ENCODE measurements at regions not wholly inside any gene's neighbourhood (a gene's known extent, or its start where the extent isn't known, plus 50 kb on each side); places are given as distances from the start of the nearest gene placed in this dataset.
A peak's percentile ranks its signal among the peaks of the same experiment; 100 is the strongest.

GRCh38 chr18:34159691-34160185, 65.0 kb downstream of the NOL4 start:
- TF ChIP-seq CTCF (conservative IDR thresholded peaks at IDR 0.05; ENCODE audit: low read depth, low read length), result no peak
- H3K4me3 ChIP-seq (ENCODE audit: low read depth, low read length), result no peak overlapping the region
- DNase-seq (ENCODE audit: low read depth), result no peak

- peak; percentile 2 for DNase-seq (ENCODE audit: low read depth)
- TF ChIP-seq CTCF (conservative IDR thresholded peaks at IDR 0.05; ENCODE audit: low read depth, low read length), result peak; percentile 22
- H3K4me3 ChIP-seq (ENCODE audit: low read depth, low read length), result peak overlapping the region; percentile 11
Observed at GRCh38 chr18:34158881-34159690, 65.6 kb downstream of the NOL4 start.

GRCh38 chr18:34153711-34154110, 71.0 kb downstream of the NOL4 start:
- H3K4me3 ChIP-seq (ENCODE audit: low read depth, low read length), result no peak overlapping the region
- peak; percentile 23 for DNase-seq (ENCODE audit: low read depth)
- TF ChIP-seq CTCF (conservative IDR thresholded peaks at IDR 0.05; ENCODE audit: low read depth, low read length), result no peak

GRCh38 chr18:34131006-34131405, 93.7 kb downstream of the NOL4 start:
- no peak for TF ChIP-seq CTCF (conservative IDR thresholded peaks at IDR 0.05; ENCODE audit: low read depth, low read length)
- no peak for DNase-seq (ENCODE audit: low read depth)
- no peak overlapping the region for H3K4me3 ChIP-seq (ENCODE audit: low read depth, low read length)

GRCh38 chr18:34128436-34128835, 96.3 kb downstream of the NOL4 start:
- DNase-seq (ENCODE audit: low read depth), result peak; percentile 35
- H3K4me3 ChIP-seq (ENCODE audit: low read depth, low read length), result no peak overlapping the region
- TF ChIP-seq CTCF (conservative IDR thresholded peaks at IDR 0.05; ENCODE audit: low read depth, low read length), result no peak

- TF ChIP-seq CTCF (conservative IDR thresholded peaks at IDR 0.05; ENCODE audit: low read depth, low read length), result no peak
- no peak for DNase-seq (ENCODE audit: low read depth)
- no peak overlapping the region for H3K4me3 ChIP-seq (ENCODE audit: low read depth, low read length)
Observed at GRCh38 chr18:34126121-34126520, 98.6 kb downstream of the NOL4 start.
